ENCODE measurements at regions not wholly inside any gene's neighbourhood (a gene's known extent, or its start where the extent isn't known, plus 50 kb on each side); places are given as distances from the start of the nearest gene placed in this dataset.

- TF ChIP-seq YY1 (IDR thresholded peaks at IDR 0.05; ENCODE audit: insufficient read depth, insufficient read length) = no peak
- no peak for TF ChIP-seq ZNF274 (IDR thresholded peaks at IDR 0.05; ENCODE audit: low read depth, low read length)
These were observed 56.0 kb upstream of the PRSS3 start for GRCh38 chr9:33739398-33739797.

Data from NT2/D1 (cell line).